ENCODE measurements at regions not wholly inside any gene's neighbourhood (a gene's known extent, or its start where the extent isn't known, plus 50 kb on each side); places are given as distances from the start of the nearest gene placed in this dataset.

GRCh38 chr17:33933576-33933975 lies 321.5 kb upstream of the CCL2 start:
- TF ChIP-seq, protein P1, sequence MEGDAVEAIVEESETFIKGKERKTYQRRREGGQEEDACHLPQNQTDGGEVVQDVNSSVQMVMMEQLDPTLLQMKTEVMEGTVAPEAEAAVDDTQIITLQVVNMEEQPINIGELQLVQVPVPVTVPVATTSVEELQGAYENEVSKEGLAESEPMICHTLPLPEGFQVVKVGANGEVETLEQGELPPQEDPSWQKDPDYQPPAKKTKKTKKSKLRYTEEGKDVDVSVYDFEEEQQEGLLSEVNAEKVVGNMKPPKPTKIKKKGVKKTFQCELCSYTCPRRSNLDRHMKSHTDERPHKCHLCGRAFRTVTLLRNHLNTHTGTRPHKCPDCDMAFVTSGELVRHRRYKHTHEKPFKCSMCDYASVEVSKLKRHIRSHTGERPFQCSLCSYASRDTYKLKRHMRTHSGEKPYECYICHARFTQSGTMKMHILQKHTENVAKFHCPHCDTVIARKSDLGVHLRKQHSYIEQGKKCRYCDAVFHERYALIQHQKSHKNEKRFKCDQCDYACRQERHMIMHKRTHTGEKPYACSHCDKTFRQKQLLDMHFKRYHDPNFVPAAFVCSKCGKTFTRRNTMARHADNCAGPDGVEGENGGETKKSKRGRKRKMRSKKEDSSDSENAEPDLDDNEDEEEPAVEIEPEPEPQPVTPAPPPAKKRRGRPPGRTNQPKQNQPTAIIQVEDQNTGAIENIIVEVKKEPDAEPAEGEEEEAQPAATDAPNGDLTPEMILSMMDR (IDR thresholded peaks at IDR 0.05): no peak
- no peak for TF ChIP-seq POLR2A (IDR thresholded peaks at IDR 0.05)

All from testis (tissue), 2 donors.